HCT116 (cell line): ENCODE measurements at regions not wholly inside any gene's neighbourhood (a gene's known extent, or its start where the extent isn't known, plus 50 kb on each side); places are given as distances from the start of the nearest gene placed in this dataset.

Experiments
- ATAC-seq: fragments of 200-7000 bp; cut with Tn5 transposase; 2 replicates; pipeline ENCODE4 v1.9.1; 2020; ENCODE audit warnings: mild to moderate bottlenecking, moderate library complexity
- BruUV-seq: library from RNA; stranded (reverse); fragments of 400-500 nt; replicated peaks from 2 replicates; lab custom pipeline; 2021; lab: Mats Ljungman, UMichigan
- CTCF ChIA-PET: fragments of 300-600 bp; sonication (Branson Sonifier 250); formaldehyde crosslinking; loops from one replicate; lab custom pipeline; 2021; ENCODE audit warnings: antibody characterized with exemption; lab: Charles Lee
- POLR2A ChIA-PET: fragments of 300-600, 350-600 bp; sonication (Branson Sonifier 250); formaldehyde crosslinking; loops from one replicate; lab custom pipeline; 2021; ENCODE audit warnings: antibody characterized with exemption; lab: Charles Lee
- RAD21 ChIA-PET, 2 experiments: fragments of 300-600 bp; sonication (Branson Sonifier 250); formaldehyde crosslinking; loops; one replicate each; lab custom pipeline; 2023; ENCODE audit warnings: low total read pairs in 2 of 2; ENCODE audit not compliant: uncharacterized antibody in 2 of 2, unreplicated experiment in 2 of 2, low non-redundant PET in 1 of 2; lab: Charles Lee
- DNase-seq: peaks from one replicate; pipeline ENCODE4 v3.0.0-alpha.2; 2010; ENCODE audit warnings: low read depth, low spot score
- H2AFZ ChIP-seq: fragments of 200-600 bp; shearing (Covaris generic), sonication (generic); 2 replicates; pipeline ENCODE4 v1.6.1; 2017; ENCODE audit warnings: low read depth, mixed run types, mixed read lengths, antibody characterized with exemption, low read length; ENCODE audit not compliant: poor library complexity, severe bottlenecking
- H3K27ac ChIP-seq: 2 replicates; pipeline ENCODE4 v1.5.1; 2012; ENCODE audit warnings: low read depth, low read length
- H3K27me3 ChIP-seq: fragments of 200-600 bp; sonication (generic); 2 replicates; pipeline ENCODE4 v1.6.1; 2016; ENCODE audit warnings: mixed run types, low read length, mixed read lengths; ENCODE audit not compliant: insufficient read depth
- H3K36me3 ChIP-seq, 2 experiments: fragments of 200-500 bp in 1 of 2; fragments of 200-600 bp in 1 of 2; sonication (Bioruptor generic) in 1 of 2; sonication (generic) in 1 of 2; 2 replicates each; pipeline versions ENCODE4 v1.5.1 to v1.6.1; 2014 to 2016; ENCODE audit warnings: low read length in 2 of 2, inconsistent platforms in 1 of 2, mixed read lengths in 1 of 2, mixed run types in 1 of 2; ENCODE audit not compliant: insufficient read depth in 2 of 2, control insufficient read depth in 1 of 2
- H3K4me1 ChIP-seq, 2 experiments: fragments of 200-600 bp in 1 of 2; sonication (generic) in 1 of 2; 2 replicates each; pipeline versions ENCODE4 v1.5.1 to v1.6.1; 2012 to 2017; ENCODE audit warnings: low read length in 2 of 2, inconsistent platforms in 1 of 2, mild to moderate bottlenecking in 1 of 2, mixed read lengths in 1 of 2, mixed run types in 1 of 2, moderate library complexity in 1 of 2; ENCODE audit not compliant: insufficient read depth in 2 of 2, control insufficient read depth in 1 of 2
- H3K4me2 ChIP-seq: fragments of 200-600 bp; sonication (generic); 2 replicates; pipeline ENCODE4 v1.6.1; 2017; ENCODE audit warnings: mixed run types, low read length, mixed read lengths
- H3K4me3 ChIP-seq, 2 experiments: fragments of 200-600 bp in 1 of 2; sonication (generic) in 1 of 2; replicated peaks in 1 of 2; 2 replicates each; pipeline ENCODE4 v1.5.1; 2011 to 2016; ENCODE audit warnings: low read length in 2 of 2, control low read depth in 1 of 2, low read depth in 1 of 2, mild to moderate bottlenecking in 1 of 2, mixed read lengths in 1 of 2, mixed run types in 1 of 2
- H3K79me2 ChIP-seq: fragments of 200-600 bp; sonication (generic); 2 replicates; pipeline ENCODE4 v1.6.1; 2017; ENCODE audit warnings: mild to moderate bottlenecking, mixed run types, low read length, moderate library complexity, mixed read lengths; ENCODE audit not compliant: insufficient read depth
- H3K9ac ChIP-seq: fragments of 200-600 bp; sonication (generic); 2 replicates; pipeline ENCODE4 v1.6.1; 2016; ENCODE audit warnings: low read length, mixed read lengths
- H3K9me2 ChIP-seq: fragments of 200-600 bp; sonication (generic), shearing (Covaris generic); 2 replicates; pipeline ENCODE4 v1.6.1; 2017; ENCODE audit warnings: mixed run types, mild to moderate bottlenecking, moderate library complexity; ENCODE audit not compliant: insufficient read depth
- H3K9me3 ChIP-seq, 2 experiments: fragments of 200-500 bp in 1 of 2; fragments of 200-600 bp in 1 of 2; sonication (Bioruptor generic) in 1 of 2; sonication (generic) in 1 of 2; 2 replicates each; pipeline ENCODE4 v1.6.1; 2014 to 2017; ENCODE audit warnings: low read length in 2 of 2, mixed read lengths in 2 of 2, inconsistent platforms in 1 of 2, low read depth in 1 of 2, mild to moderate bottlenecking in 1 of 2, mixed run types in 1 of 2, moderate library complexity in 1 of 2; ENCODE audit not compliant: control insufficient read depth in 1 of 2, insufficient read depth in 1 of 2
- H4K20me1 ChIP-seq: fragments of 200-600 bp; sonication (generic), shearing (Covaris generic); 2 replicates; pipeline ENCODE4 v1.6.1; 2017; ENCODE audit warnings: mixed run types, mild to moderate bottlenecking, moderate library complexity; ENCODE audit not compliant: insufficient read depth
- ATF3 ChIP-seq: IDR thresholded peaks from 2 replicates; pipeline ENCODE4 v1.6.1; 2012
- CBX3 ChIP-seq: IDR thresholded peaks from 2 replicates; pipeline ENCODE4 v1.6.1; 2012; ENCODE audit warnings: low read depth
- EGR1 ChIP-seq: IDR thresholded peaks from 2 replicates; pipeline ENCODE4 v1.6.1; 2012; ENCODE audit warnings: low read depth
- EZH2phosphoT487 ChIP-seq: fragments of 200-600 bp; IDR thresholded peaks from 2 replicates; pipeline ENCODE4 v1.6.1; 2018; ENCODE audit warnings: antibody characterized with exemption, borderline replicate concordance
- FOSL1 ChIP-seq: IDR thresholded peaks from 2 replicates; pipeline ENCODE4 v1.6.1; 2012; ENCODE audit warnings: low read depth
- SIN3A ChIP-seq: IDR thresholded peaks from 2 replicates; pipeline ENCODE4 v1.6.1; 2012; ENCODE audit warnings: low read depth
- YY1 ChIP-seq: IDR thresholded peaks from 2 replicates; pipeline ENCODE4 v1.6.1; 2011; ENCODE audit warnings: low read length, low read depth, moderate library complexity, mild to moderate bottlenecking; ENCODE audit not compliant: insufficient replicate concordance; ENCODE audit errors: extremely low read depth
- ZFX ChIP-seq: fragments of 450-650 bp; IDR thresholded peaks from 2 replicates; pipeline ENCODE4 v1.6.1; 2017
- intact Hi-C: fragments of 100-400 bp; cut with micrococcal nuclease; formaldehyde crosslinking; loops from 2 replicates; pipeline ENCODE4 v1.10.0; 2022
- TF ChIP-seq, protein P1 (sequence below), 3 experiments: fragments of 200-600 bp in 1 of 3; sonication (generic) in 1 of 3; IDR thresholded peaks in 2 of 3; conservative IDR thresholded peaks in 1 of 3; 2 replicates each; pipeline ENCODE4 v1.5.1; 2012 to 2017; ENCODE audit warnings: low read depth in 2 of 3, low read length in 2 of 3, antibody characterized with exemption in 1 of 3, borderline replicate concordance in 1 of 3, control low read depth in 1 of 3, mild to moderate bottlenecking in 1 of 3, mixed read lengths in 1 of 3, mixed run types in 1 of 3, moderate library complexity in 1 of 3; ENCODE audit not compliant: insufficient read depth in 1 of 3

DNA sequence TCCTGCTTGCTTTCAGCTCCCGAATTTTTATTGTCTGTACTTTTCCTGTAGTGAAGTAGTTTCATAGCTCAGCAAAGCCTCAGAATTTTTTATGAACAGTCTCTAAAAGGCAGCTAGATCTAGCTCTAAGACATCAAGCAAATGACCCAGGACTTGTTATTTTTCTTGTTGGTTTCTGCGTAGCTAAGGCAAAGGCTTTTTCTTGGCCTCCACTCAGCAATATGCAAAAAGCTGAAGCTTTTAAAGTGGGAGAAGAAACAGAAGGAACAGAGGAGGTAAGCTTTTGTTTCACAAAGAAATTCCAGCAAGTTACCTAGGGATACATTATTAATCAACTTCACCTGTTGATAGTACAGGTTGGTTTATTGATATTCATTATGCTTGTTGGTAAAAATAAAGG, 235.9 kb downstream of the PCDH20 start:
- Histone ChIP-seq H3K9me3 (no peaks in the 10 kb centered on the region), H3K4me1 (no peaks in the 10 kb centered on the region), H3K27ac (no peak overlapping the region), H3K9me2 (no peaks in the 10 kb centered on the region), H3K79me2 (no peaks in the 10 kb centered on the region), H3K4me3 (no peak overlapping the region), H3K27me3 (no peaks in the 10 kb centered on the region), H2AFZ (no peak overlapping the region), H3K4me2 (no peak overlapping the region), H4K20me1 (no peaks in the 10 kb centered on the region), H3K9ac (no peak overlapping the region), H3K36me3 (no peaks in the 10 kb centered on the region)
- POLR2A ChIA-PET: no interaction called here
- intact Hi-C loops: no loop called here
- ATAC-seq: no peak
- RAD21 ChIA-PET: no interaction called here
- no peak for DNase-seq
- no peak for TF ChIP-seq FOSL1
- no peak for TF ChIP-seq EZH2phosphoT487
- TF ChIP-seq, protein P1, sequence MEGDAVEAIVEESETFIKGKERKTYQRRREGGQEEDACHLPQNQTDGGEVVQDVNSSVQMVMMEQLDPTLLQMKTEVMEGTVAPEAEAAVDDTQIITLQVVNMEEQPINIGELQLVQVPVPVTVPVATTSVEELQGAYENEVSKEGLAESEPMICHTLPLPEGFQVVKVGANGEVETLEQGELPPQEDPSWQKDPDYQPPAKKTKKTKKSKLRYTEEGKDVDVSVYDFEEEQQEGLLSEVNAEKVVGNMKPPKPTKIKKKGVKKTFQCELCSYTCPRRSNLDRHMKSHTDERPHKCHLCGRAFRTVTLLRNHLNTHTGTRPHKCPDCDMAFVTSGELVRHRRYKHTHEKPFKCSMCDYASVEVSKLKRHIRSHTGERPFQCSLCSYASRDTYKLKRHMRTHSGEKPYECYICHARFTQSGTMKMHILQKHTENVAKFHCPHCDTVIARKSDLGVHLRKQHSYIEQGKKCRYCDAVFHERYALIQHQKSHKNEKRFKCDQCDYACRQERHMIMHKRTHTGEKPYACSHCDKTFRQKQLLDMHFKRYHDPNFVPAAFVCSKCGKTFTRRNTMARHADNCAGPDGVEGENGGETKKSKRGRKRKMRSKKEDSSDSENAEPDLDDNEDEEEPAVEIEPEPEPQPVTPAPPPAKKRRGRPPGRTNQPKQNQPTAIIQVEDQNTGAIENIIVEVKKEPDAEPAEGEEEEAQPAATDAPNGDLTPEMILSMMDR (IDR thresholded peaks at IDR 0.05 in 2 of 3, conservative IDR thresholded peaks at IDR 0.05 in 1 of 3; ENCODE audit: borderline replicate concordance in 1 of 3, insufficient read depth in 1 of 3, low read depth in 2 of 3, low read length in 2 of 3): no peak
- TF ChIP-seq SIN3A: no peak
- TF ChIP-seq ZFX: no peak
- CTCF ChIA-PET: no interaction called here
- no TSS peak for BruUV-seq

DNA sequence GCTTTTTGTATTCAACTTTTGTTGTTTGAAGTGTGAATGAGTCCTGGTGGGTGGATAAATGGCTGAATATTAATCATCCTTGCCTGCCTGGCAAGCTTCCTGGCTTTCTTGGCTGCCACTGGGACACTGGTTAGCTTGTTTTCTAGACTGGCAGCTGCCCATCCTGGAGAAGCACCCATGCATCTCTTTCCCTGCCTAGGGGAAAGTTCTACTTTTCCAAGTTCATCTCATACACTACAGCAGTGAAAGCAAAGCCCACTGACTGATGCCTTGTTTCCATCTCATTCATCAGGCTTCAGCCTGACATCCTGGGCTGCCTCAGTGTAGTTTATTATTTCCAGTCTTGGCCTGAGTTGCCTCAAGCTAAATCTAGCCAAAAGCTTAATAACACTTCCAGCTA, 244.8 kb downstream of the PCDH20 start:
- Histone ChIP-seq H3K4me2 (no peak overlapping the region), H3K27ac (no peak overlapping the region), H3K79me2 (no peaks in the 10 kb centered on the region), H3K4me3 (no peak overlapping the region), H2AFZ (no peak overlapping the region), H3K27me3 (no peaks in the 10 kb centered on the region), H3K9ac (no peak overlapping the region), H3K9me2 (no peaks in the 10 kb centered on the region), H3K4me1 (no peaks in the 10 kb centered on the region), H4K20me1 (no peaks in the 10 kb centered on the region), H3K36me3 (no peaks in the 10 kb centered on the region), H3K9me3 (no peaks in the 10 kb centered on the region; a peak in 1 of 4 replicates)
- RAD21 ChIA-PET: no interaction called here
- no peak for ATAC-seq
- POLR2A ChIA-PET: no interaction called here
- intact Hi-C loops: no loop called here
- CTCF ChIA-PET: no interaction called here
- TF ChIP-seq, protein P1 (IDR thresholded peaks at IDR 0.05 in 2 of 3, conservative IDR thresholded peaks at IDR 0.05 in 1 of 3; ENCODE audit: borderline replicate concordance in 1 of 3, insufficient read depth in 1 of 3, low read depth in 2 of 3, low read length in 2 of 3): no peak
- TF ChIP-seq EGR1 (no peak), FOSL1 (no peak), YY1 (no peak), ZFX (no peak), CBX3 (no peak), ATF3 (no peak)
- no peak for DNase-seq
- no TSS peak for BruUV-seq
